PC-9 (cell line): ENCODE measurements at regions not wholly inside any gene's neighbourhood (a gene's known extent, or its start where the extent isn't known, plus 50 kb on each side); places are given as distances from the start of the nearest gene placed in this dataset.

Source experiments
- BruUV-seq: library from RNA; stranded (reverse); fragments of 400-500 nt; replicated peaks from 2 replicates; lab custom pipeline; 2021; lab: Mats Ljungman, UMichigan
- CTCF ChIA-PET: fragments of 300-600 bp; sonication (Branson Sonifier 250); formaldehyde crosslinking; loops from one replicate; lab custom pipeline; 2022; ENCODE audit warnings: antibody characterized with exemption; lab: Charles Lee
- POLR2A ChIA-PET: fragments of 300-600 bp; sonication (Branson Sonifier 250); formaldehyde crosslinking; loops from one replicate; lab custom pipeline; 2022; ENCODE audit warnings: antibody characterized with exemption; ENCODE audit not compliant: unreplicated experiment; lab: Charles Lee
- DNase-seq, 2 experiments: peaks; one replicate each; pipeline versions ENCODE4 v3.0.0 to v3.0.0-alpha.2; 2015 to 2022; ENCODE audit warnings: mixed read lengths in 1 of 2
- H2AFZ ChIP-seq: fragments of 200-600 bp; sonication (generic); 2 replicates; pipeline ENCODE4 v1.8.1; 2017; ENCODE audit warnings: antibody characterized with exemption
- H3F3A ChIP-seq: fragments of 200-600 bp; sonication (generic); 2 replicates; pipeline ENCODE4 v1.8.1; 2017; ENCODE audit warnings: antibody characterized with exemption, mild to moderate bottlenecking, low read depth; ENCODE audit not compliant: insufficient read depth
- H3K27ac ChIP-seq: fragments of 200-600 bp; sonication (generic); 2 replicates; pipeline ENCODE4 v1.6.1; 2016; ENCODE audit warnings: mixed run types
- H3K27me3 ChIP-seq: fragments of 200-600 bp; sonication (generic); 2 replicates; pipeline ENCODE4 v1.6.1; 2016; ENCODE audit warnings: low read depth, mixed run types; ENCODE audit not compliant: insufficient read depth
- H3K36me3 ChIP-seq: fragments of 200-600 bp; sonication (generic); 2 replicates; pipeline ENCODE4 v1.6.1; 2016; ENCODE audit warnings: low read depth, mixed run types
- H3K4me1 ChIP-seq: fragments of 200-600 bp; sonication (generic); replicated peaks from 2 replicates; pipeline ENCODE4 v1.6.1; 2016; ENCODE audit warnings: mixed run types; ENCODE audit not compliant: insufficient read depth
- H3K4me2 ChIP-seq: fragments of 200-600 bp; sonication (generic); 2 replicates; pipeline ENCODE4 v1.6.1; 2017; ENCODE audit warnings: mixed run types
- H3K4me3 ChIP-seq: fragments of 200-600 bp; sonication (generic); 2 replicates; pipeline ENCODE4 v1.6.1; 2016; ENCODE audit warnings: mixed run types
- H3K79me2 ChIP-seq: fragments of 200-600 bp; sonication (generic); 2 replicates; pipeline ENCODE4 v1.6.1; 2017; ENCODE audit warnings: low read depth, mixed run types
- H3K9me2 ChIP-seq: fragments of 200-600 bp; sonication (generic); 2 replicates; pipeline ENCODE4 v1.8.1; 2017; ENCODE audit warnings: mild to moderate bottlenecking; ENCODE audit not compliant: insufficient read depth
- H3K9me3 ChIP-seq: fragments of 200-600 bp; sonication (generic); 2 replicates; pipeline ENCODE4 v1.8.1; 2016; ENCODE audit warnings: low read depth; ENCODE audit not compliant: insufficient read depth
- H4K20me1 ChIP-seq: fragments of 200-600 bp; sonication (generic); 2 replicates; pipeline ENCODE4 v1.8.1; 2017; ENCODE audit not compliant: insufficient read depth
- EZH2 ChIP-seq: fragments of 200-600 bp; sonication (generic); IDR thresholded peaks from 2 replicates; pipeline ENCODE4 v1.8.0; 2017; ENCODE audit warnings: antibody characterized with exemption, low read depth
- intact Hi-C: fragments of 100-400 bp; cut with micrococcal nuclease; formaldehyde crosslinking; loops from one replicate; pipeline ENCODE4 v1.10.0; 2022; ENCODE audit not compliant: unreplicated experiment
- TF ChIP-seq, protein P1 (sequence below): fragments of 200-600 bp; sonication (generic); conservative IDR thresholded peaks from 2 replicates; pipeline ENCODE4 v1.6.1; 2017; ENCODE audit warnings: mixed run types, antibody characterized with exemption, mild to moderate bottlenecking, moderate library complexity

GRCh38 chr14:25501749-25502148 is 451.8 kb upstream of the STXBP6 start:
- Histone ChIP-seq H3K4me3 (no peak overlapping the region), H3K4me1 (no peaks in the 10 kb centered on the region), H4K20me1 (no peaks in the 10 kb centered on the region), H3K27me3 (no peaks in the 10 kb centered on the region), H3K36me3 (no peaks in the 10 kb centered on the region), H3K9me2 (no peaks in the 10 kb centered on the region), H3K9me3 (no peaks in the 10 kb centered on the region), H3K79me2 (no peaks in the 10 kb centered on the region), H3F3A (no peaks in the 10 kb centered on the region), H3K27ac (no peak overlapping the region), H3K4me2 (no peak overlapping the region), H2AFZ (no peak overlapping the region)
- intact Hi-C loops, result no loop called here
- BruUV-seq, result no TSS peak
- TF ChIP-seq, protein P1, sequence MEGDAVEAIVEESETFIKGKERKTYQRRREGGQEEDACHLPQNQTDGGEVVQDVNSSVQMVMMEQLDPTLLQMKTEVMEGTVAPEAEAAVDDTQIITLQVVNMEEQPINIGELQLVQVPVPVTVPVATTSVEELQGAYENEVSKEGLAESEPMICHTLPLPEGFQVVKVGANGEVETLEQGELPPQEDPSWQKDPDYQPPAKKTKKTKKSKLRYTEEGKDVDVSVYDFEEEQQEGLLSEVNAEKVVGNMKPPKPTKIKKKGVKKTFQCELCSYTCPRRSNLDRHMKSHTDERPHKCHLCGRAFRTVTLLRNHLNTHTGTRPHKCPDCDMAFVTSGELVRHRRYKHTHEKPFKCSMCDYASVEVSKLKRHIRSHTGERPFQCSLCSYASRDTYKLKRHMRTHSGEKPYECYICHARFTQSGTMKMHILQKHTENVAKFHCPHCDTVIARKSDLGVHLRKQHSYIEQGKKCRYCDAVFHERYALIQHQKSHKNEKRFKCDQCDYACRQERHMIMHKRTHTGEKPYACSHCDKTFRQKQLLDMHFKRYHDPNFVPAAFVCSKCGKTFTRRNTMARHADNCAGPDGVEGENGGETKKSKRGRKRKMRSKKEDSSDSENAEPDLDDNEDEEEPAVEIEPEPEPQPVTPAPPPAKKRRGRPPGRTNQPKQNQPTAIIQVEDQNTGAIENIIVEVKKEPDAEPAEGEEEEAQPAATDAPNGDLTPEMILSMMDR, result no peak
- no peak for TF ChIP-seq EZH2
- CTCF ChIA-PET, result no interaction called here
- POLR2A ChIA-PET, result no interaction called here
- no peak for DNase-seq

DNA sequence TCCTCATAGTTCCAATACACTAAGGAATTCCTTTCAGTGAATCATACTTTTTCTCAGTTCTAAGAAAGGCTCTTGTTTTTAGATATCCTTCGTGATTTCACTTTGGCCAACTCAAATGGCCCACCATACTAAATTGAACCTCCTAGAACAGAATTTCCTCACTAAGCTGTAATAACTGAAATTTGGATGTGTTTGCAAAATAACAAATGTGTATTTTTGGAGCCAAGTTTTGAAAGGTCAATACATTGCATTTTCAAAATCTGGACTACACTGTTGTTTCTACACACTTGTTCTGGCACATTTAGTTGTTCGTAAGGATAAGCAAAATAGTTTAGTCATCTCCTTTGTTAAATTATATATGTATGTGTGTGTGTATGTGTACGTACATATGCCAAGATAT is 439.0 kb upstream of the STXBP6 start:
- ChIA-PET CTCF (no interaction called here), POLR2A (no interaction called here)
- Histone ChIP-seq H3K9me2 (no peaks in the 10 kb centered on the region), H3K27ac (no peak overlapping the region), H2AFZ (no peak overlapping the region), H4K20me1 (no peaks in the 10 kb centered on the region), H3K4me2 (no peak overlapping the region), H3K27me3 (no peaks in the 10 kb centered on the region), H3K4me1 (no peaks in the 10 kb centered on the region), H3F3A (no peaks in the 10 kb centered on the region), H3K36me3 (no peaks in the 10 kb centered on the region), H3K79me2 (no peaks in the 10 kb centered on the region), H3K4me3 (no peak overlapping the region), H3K9me3 (no peaks in the 10 kb centered on the region)
- BruUV-seq, result no TSS peak
- TF ChIP-seq, protein P1, result no peak
- no peak for TF ChIP-seq EZH2
- DNase-seq, result no peak
- intact Hi-C loops, result no loop called here

DNA sequence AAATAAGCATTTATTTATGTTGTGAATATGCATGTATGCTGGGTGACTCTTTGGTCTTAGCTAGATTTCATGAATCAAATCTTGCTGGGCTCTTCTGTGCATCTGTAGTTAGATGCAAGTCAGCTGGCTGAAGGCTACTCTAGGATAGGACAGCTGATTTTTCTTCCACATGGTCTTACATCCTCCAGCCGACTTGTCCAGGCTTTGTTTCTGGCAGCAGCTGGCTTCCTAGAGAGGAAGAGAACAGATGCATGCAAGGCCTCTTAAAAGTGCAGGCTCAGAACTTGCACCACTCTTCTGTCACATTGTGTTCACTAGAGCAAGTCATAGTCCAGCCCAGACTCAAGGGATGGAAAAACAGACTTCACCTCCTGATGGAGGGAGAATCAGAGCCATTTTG is 435.4 kb upstream of the STXBP6 start:
- Histone ChIP-seq H3K4me3 (no peak overlapping the region), H3K9me2 (no peaks in the 10 kb centered on the region), H3K79me2 (no peaks in the 10 kb centered on the region), H3K9me3 (no peaks in the 10 kb centered on the region), H4K20me1 (no peaks in the 10 kb centered on the region), H3K4me2 (no peak overlapping the region), H2AFZ (no peak overlapping the region), H3K4me1 (no peaks in the 10 kb centered on the region), H3K36me3 (no peaks in the 10 kb centered on the region), H3K27ac (no peak overlapping the region), H3K27me3 (no peaks in the 10 kb centered on the region), H3F3A (no peaks in the 10 kb centered on the region)
- ChIA-PET POLR2A (no interaction called here), CTCF (no interaction called here)
- intact Hi-C loops, result no loop called here
- BruUV-seq, result no TSS peak
- DNase-seq, result no peak
- no peak for TF ChIP-seq EZH2
- TF ChIP-seq, protein P1, result no peak
